T-helper 22 cell (primary cell): ENCODE measurements at regions not wholly inside any gene's neighbourhood (a gene's known extent, or its start where the extent isn't known, plus 50 kb on each side); places are given as distances from the start of the nearest gene placed in this dataset.
"Not testable (repeated sequence)": the region's sequence is repeated elsewhere in the genome, so short reads cannot be mapped to it uniquely, and the experiment has no call there.

Experiments used
- DNase-seq: peaks from one replicate; pipeline ENCODE4 v3.0.0-alpha.2; 2020; ENCODE audit warnings: low read depth

DNA sequence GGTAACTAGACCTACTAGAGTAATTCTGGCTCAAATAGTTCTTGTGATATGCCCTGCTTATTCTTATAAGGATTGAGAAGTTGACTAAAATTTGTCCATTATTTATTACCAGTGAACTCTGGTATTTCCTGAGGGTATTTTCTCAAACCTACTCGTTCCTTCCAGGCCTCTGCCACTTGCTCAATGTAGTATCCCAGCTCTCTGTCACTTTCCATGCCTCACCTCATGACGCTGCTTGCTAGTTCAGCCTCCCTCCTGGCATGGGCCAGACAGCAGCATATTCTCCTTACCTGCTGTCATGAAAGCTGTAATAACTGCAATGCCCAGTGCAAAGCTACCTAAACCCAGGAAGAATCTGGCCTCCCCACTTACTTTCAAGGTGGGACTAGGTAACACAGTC, 602.9 kb upstream of the ADAMTS5 start:
- DNase-seq, result no peak

DNA sequence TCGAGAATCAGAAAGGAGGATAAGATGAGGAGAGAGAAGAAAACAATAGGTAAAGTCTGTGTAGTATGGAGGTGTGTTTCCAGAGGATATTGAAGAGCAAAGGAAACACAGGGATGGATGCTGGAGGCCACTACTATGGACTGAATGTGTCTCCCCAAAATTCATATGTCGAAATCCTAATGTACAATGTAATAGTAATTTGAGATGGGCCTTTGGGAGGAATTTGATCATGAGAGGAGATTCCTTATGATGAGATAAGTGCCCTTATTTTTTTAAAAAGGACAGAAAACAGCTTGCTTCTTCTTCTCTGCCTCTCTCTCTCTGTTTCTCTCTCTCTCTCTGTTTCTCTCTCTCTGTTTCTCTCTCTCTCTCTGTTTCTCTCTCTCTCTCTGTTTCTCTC, 602.2 kb upstream of the ADAMTS5 start:
- DNase-seq, result no peak

DNA sequence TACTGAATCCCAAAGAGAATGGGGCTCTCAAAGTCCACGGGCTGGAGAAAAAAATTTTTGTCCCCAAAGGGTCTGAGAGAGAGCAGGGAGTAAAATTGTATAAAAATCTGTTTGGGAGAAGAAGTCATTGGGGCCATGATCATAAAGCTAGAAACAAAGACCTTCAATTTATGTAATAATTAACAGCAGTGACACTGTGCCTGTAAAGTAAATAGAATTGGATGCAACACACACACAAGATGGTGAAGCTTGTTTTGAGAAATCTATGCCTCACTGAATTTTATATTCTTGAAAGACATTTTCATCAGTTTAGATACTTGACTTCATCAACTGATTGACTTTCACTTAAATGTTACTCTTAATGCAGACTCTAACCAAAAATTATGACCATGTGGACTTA, 600.5 kb upstream of the ADAMTS5 start:
- DNase-seq, result no peak

DNA sequence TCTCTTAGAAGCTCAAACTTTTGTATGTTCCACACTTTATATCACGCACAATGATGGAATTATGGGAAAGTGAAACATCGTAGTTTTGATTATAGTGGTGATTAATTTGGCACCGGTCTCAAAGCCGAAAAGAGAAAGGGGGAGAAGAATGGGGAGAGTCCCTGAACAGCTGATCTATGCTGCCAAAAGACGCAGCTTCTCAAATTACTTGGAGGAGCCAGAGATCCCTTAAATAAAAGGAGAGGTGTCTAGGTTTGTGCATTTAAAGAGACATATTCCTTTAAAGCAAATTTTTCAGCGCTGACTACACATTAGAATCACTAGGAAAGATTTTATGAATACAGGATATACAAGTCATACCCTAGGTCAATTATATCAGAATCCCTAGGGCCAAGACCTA, 599.6 kb upstream of the ADAMTS5 start:
- DNase-seq, result no peak

DNA sequence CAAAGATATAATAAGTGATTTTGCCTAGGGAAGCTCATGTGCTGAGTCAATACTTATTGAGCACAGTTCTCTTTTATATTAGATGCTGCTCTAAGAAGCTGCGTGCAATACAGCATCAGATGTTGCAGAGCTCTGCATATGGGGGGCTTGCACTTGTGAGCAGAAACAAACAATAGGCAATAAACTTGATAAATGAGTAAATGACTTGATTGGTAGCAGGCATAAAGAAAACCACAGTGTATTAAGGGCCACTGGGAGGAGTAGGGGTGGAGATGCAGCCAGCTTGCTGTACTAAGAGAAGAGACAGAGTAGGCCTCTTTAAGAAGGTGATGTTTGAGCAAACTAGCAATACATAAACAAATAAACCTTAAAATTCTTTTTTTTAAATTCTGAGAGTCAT, 598.5 kb upstream of the ADAMTS5 start:
- DNase-seq, result no peak

DNA sequence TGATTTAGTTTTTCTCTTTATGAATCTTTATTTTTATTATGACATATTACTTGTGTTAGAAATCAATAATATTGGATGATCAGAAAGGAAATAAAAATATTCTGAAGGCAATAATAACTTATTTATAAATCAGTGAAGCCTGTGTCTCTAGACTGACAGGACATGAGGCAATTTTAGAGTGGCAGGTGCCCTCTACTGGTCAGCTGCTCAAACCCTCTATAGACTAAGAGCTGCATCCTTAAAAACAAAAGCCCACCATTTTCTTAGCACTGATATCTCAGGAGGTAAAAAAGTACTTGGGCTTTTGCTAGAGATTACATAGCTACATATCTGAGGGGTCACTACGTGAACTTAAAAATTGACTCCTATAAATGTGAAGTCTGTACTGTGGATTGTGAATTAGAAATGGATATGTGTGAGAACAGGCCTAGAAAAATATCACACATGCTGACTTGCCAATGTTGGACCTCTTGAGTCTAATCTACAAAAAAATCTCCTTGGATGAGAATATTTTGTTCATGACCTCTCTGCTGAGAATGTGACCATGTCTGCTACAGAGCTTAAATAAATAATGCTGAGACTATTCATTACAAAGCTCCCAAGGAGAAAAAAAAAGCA, 597.9 kb upstream of the ADAMTS5 start:
- DNase-seq, result no peak

DNA sequence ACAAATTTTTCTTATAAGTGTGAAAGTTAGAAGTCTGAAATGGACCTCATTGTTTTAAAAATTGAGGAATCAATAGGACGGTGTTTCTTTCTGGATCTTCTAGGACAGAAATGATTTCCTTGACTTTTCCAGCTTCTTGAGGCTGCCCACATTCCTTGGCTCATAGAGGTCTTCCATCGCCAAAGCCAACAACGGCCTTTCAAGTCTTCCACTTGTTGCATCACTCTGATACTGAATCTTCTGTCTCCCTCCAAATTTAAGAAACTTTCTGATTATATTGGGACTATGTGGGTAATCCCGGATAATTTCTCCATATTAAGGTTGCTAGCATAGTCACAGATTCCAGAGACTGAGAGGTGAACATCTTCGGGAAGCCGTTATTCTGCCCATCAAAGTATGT, 595.4 kb upstream of the ADAMTS5 start:
- DNase-seq, result no peak

DNA sequence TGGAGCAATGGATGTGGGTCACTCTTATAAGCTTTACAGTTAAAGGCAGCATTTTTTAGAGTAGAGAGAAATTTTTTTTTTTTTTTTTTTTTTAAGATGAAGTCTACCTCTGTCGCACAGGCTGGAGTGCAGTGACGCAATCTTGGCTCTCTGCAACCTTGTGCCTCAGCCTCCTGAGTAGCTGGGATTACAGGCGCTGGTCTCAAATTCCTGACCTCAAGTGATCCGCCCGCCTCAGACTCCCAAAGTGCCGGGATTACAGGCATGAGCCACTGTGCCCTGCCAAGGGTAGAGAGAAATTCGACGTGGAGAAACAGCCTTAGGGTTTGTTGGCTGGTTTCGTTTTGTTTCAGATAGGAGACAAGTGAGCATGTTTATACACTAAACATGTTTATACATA, 594.2 kb upstream of the ADAMTS5 start:
- DNase-seq, result no peak

DNA sequence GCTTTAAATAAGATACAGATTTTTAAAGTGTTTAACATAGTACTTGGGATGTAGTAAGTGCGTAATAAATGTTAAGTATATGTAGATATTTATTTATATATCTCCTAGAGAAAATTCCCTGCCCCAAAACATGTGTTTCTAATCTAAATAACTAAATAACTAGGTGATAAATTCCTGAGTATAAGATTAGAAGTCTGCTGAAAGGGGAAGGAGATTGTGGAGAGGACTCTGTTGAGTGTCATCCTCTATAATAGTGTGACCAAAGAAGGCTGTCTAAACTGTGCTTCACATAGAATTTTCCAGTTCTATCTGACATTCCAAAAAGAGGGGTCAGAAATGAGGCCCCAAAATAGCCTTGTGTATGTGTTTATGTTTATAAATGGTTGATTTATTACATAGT, 590.5 kb upstream of the ADAMTS5 start:
- DNase-seq, result no peak

DNA sequence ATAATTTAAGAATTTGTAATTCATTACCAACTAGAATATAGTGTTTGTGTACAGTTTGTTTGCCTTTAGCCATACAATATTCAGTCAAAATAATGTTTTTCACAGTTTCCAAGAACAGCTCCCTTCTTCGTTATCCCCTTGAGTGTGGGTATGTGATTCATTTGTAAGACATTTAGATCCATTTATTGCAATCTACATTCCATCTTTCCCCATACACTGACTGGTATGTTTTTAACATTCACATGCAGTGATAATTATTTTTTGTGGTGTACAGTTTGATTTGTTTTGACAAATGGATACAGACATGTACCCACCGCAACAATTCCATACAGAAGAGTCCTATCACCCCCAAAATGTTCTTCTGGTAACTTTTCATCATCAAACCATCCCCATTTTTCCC, 589.1 kb upstream of the ADAMTS5 start:
- no peak for DNase-seq

DNA sequence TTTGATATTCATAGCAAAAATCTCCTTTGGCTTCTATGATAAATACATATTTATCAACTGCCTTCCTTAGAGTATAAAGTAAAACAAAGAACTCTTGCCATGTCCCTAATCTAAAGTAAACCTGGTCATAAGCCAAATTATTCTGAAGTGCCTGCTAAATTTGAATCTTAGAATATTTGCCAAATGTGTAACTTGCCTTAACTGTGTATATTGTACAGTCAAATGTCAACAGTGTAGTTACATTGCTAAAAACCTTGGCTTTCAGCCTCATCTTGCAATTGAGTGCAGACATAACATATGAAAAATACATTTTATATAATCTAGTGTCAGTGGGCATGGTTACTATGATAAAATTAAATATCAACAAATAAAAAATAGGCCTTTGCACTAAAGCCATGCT, 583.4 kb upstream of the ADAMTS5 start:
- no peak for DNase-seq

DNA sequence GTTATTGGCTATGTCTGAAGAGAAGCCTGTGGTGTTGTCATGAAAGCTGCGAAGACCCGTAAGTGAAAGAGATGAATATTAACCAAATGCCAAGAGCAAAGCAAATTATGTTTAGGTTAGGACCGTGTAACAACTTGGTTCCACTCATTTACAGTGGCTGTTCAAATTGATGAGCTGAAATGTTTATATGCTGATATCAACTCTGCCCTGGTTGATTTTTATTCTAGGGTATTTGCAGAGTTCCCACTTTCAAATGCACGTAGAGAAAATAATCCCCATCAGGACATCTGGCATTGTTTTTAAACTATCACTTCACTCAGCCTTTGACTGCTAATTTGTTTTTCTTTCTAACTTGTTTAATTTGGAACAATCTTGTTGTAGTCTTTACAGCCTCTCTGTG, 581.6 kb upstream of the ADAMTS5 start:
- DNase-seq, result no peak

DNA sequence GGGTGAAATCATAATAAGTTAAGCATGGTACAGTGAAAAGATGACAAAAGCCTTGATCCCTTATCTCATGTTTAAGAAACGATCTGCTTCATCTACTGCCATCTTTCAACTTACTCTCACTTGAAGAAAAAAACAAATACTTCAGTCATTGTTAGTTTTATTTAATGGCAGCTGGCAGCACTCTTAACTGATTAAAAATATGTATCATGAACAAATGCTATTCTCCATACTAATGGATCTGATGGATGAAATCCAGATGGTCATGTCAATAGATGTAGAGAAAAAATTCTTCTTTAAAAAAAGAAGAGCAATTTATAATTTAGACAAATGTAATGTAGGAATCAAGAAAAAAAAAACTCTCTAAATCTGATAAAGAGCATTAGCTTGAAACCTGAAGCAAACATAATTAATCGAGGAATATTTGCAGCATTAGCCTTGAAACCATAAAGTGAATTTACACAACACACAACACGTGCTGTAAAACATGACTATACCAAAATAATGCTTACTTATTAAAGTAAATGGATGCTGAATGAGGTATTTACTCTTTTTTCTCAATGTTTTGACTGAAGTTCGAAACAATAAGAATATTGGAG, 579.0 kb upstream of the ADAMTS5 start:
- DNase-seq, result no peak

DNA sequence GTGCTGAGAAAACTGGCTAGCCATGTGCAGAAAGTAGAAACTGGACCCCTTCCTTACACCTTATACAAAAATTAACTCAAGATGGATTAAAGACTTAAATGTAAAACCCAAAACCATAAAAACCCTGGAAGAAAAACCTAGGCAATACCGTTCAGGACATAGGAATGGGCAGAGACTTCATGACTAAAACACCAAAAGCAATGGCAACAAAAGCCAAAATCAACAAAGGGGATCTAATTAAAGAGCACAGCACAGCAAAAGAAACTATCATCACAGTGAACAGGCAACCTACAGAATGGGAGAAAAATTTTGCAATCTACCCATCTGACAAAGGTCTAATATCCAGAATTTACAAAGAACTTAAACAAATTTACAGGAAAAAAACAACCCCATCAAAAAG, 575.2 kb upstream of the ADAMTS5 start:
- DNase-seq, result not testable (repeated sequence)

DNA sequence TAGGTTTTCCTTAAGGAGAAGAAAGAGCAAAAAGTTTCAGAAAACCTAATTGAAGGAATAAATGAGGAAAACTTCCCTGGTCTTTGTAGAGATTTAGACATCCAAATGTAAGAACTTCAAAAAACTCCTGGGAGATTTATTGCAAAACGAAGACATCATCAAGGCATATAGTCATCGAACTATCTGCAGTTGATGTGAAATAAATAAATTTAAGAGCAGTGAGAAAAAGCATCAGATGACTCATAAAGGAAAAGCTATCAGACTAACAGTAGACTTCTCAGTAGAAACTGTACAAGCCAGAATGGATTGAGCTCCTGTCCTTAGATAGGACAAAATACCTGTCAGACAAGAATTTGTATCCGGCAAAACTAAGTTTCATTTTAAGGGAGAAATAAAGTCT, 569.4 kb upstream of the ADAMTS5 start:
- no peak for DNase-seq

DNA sequence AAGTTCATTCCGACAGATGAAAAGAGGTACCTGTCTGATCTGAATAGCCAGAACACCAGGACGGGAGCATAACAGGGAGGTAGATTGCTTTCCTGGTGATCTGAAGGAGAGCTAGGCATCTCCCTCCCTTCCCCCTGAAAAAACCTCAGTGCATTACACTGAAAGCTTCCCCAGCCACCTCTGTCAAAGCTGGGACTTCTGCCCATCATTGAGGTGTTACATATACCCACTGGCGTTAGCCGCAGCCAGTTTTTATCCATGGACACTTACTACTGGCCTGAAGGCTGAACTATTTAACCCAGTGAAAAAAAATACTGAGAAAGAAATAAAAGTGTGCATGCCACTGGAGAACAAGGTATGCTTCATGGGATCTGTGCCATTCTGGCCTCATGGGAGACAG, 568.3 kb upstream of the ADAMTS5 start:
- no peak for DNase-seq

DNA sequence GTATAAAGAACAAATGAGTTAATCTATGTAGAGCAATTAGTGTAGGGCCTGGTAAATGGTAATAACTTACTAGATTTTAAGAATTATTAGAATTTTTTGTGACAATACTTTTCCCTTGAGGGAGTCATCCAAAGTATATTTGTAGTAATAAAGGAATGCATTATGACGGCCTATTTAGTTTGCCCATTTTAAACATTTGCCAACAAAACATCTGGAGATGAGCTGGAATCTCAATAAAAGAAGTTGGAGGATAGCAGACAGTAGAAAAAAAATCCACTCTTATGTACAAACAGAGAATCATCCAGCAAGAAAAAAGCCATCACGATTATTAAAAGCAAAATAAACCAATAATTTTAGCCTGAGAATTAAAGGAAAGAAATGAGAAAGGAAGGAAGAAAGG, 567.3 kb upstream of the ADAMTS5 start:
- no peak for DNase-seq

DNA sequence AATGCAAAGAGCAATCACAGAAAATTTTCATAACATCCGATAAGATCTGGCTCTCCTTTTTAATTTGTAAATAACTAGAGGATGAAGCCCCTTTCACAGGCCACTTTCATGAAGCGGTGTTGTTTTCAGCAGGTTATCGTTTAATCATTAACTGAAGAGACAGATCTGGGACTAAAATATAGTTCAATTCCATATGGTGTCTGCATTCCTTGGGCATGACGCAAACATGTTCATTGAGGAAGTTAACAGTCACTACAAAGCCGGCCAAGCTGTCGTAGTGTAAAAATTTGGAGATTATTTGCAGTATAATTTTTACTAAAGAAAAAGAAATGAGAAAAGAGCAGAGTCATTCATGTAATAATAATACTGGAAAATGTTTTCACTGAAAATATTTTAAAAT, 565.2 kb upstream of the ADAMTS5 start:
- no peak for DNase-seq

DNA sequence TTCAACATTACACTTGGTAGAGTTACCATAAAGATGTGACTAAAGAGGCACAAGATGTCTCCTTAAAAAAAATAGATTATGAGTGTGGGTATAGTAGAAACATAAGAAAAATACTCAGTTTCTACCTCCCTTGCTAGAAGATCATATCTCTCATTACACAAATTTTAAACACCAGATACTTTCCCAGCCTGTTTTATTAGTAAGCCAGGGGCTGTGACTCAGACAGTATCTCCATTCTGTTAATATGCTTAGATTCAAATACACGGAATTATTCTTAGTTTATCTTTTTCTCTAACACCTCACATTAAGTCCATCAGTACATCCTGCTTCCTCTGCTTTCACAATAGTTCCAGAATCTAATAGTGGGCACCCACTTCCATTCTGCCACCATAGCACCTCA, 561.8 kb upstream of the ADAMTS5 start:
- no peak for DNase-seq

DNA sequence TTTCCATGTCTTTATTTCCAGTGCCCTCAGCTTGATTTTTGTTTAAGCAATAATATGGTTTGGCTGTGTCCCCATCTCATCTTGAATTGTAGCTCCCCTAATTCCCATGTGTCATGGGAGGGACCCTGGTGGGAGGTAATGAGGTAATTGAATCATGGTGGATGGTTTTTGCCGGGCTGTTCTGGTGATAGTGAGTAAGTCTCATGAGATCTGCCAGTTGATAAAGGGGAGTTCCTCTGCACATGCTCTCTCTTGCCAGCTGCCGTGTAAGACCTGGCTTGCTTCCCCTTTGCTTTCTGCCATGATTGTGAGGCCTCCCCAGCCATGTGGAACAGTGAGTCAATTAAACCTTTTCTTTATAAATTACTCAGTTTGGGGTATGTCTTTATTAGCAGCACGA, 559.6 kb upstream of the ADAMTS5 start:
- no peak for DNase-seq

DNA sequence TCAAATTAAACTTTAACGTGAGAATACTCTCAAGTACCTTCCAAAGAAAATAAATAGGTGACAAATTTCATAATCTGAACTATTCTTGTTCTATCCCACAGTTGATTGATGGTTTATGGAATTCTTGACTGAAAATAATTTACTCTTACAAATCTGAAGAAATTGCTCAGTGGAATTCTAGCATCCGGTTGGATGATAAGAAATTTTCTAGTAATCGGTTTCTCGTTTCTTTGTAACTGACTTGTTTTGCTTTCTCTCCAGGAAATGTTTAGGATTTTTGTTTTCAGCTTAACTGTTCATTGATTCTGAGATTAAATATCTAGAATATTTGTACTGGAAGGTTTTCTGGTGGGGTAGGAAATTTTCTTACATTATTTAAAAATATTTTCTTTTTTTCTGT, 558.9 kb upstream of the ADAMTS5 start:
- no peak for DNase-seq

DNA sequence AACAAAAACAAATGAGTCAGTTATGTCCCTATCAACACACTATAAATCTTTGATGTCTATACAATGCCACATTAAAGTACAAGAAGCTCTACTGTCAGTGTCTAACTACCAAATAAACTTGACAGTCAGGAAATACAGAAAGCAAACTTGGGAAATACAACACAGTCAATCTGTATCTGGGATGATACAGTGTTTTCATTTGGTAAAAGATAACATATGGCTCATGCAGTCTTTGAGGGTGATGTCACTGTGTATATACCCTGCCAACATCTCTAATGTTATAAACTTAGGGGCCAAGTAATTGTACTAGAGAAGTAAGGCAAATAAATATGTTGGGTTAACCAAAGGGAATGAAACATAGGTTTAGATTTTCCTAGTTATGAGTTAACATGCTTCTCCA, 552.5 kb upstream of the ADAMTS5 start:
- no peak for DNase-seq

DNA sequence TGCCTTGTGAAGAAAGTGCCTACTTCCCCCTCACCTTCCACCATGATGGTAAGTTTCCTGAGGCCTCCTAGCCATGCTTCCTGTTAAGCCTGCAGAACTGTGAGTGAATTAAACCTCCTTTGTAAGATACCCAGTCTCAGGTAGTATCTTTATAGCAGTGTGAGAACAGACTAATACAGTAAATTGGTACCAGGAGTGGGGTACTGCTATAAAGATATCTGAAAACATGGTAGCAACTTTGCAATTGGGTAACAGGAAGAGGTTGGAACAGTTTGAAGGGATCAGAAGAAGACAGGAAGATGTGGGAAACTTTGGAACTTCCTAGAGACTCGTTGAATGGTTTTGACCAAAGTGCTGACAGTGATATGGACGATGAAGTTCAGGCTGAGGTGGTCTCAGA, 550.3 kb upstream of the ADAMTS5 start:
- DNase-seq, result not testable (repeated sequence)

DNA sequence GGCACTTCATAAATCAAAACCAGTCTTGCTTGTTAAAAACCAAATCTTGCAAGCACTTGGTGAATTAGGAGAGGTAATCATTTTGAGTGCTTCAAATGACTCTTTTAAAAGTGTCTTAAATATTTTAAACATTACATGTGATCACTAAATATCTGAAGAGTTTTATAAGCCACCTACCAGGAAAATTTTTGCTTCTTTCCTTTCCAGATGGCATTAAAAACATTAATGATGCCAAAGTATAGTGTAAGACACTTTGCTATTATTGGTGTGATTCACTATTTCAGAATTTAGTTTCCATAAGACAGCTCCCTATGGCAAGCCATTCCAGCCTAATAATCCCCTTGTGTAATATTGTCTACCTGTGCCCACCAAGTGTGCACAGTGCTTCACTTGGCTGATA, 548.8 kb upstream of the ADAMTS5 start:
- no peak for DNase-seq

DNA sequence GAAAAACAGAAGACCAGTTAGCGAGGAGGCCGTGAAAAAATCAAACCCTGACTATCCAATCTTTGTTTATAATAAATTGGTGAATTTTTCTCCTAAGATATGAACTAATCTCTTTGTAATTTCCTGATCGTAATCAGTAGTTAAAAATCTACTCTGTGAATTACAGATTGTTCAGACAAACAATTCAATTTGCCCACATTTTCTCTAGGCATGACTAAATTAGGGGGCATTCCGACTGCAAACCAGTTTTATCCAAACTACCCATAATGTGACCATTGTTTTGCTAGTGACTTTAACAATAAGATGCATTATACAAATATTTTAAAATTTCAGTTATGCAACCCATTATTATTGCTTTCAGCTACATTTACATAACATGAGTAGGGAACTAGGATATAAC, 546.9 kb upstream of the ADAMTS5 start:
- no peak for DNase-seq
